ENCODE measurements at regions not wholly inside any gene's neighbourhood (a gene's known extent, or its start where the extent isn't known, plus 50 kb on each side); places are given as distances from the start of the nearest gene placed in this dataset.

GRCh38 chr9:87063871-87064270 lies 116.6 kb upstream of the GAS1 start:
- TF ChIP-seq EZH2 (IDR thresholded peaks at IDR 0.05; ENCODE audit: borderline replicate concordance, low read depth, low read length, severe bottlenecking) (no peak), GATA2 (IDR thresholded peaks at IDR 0.05; ENCODE audit: insufficient read depth, insufficient read length, low read depth, low read length) (no peak), POLR2A (IDR thresholded peaks at IDR 0.05; ENCODE audit: low read depth, low read length) (no peak), CTCF (IDR thresholded peaks at IDR 0.05; ENCODE audit: extremely low read depth in 1 of 2, insufficient read depth in 1 of 2, low read depth in 1 of 2, low read length in 2 of 2) (no peak), FOS (IDR thresholded peaks at IDR 0.05; ENCODE audit: borderline replicate concordance, insufficient read depth, low read length) (no peak), MYC (IDR thresholded peaks at IDR 0.05; ENCODE audit: low read depth, low read length) (no peak), MAX (IDR thresholded peaks at IDR 0.05; ENCODE audit: insufficient read depth, insufficient read length) (no peak), POLR2AphosphoS5 (IDR thresholded peaks at IDR 0.05; ENCODE audit: insufficient read depth, low read depth, low read length) (no peak), JUN (IDR thresholded peaks at IDR 0.05; ENCODE audit: borderline replicate concordance, insufficient read depth, insufficient read length, low read depth) (no peak)
- H4K20me1 ChIP-seq (replicated peaks; ENCODE audit: control insufficient read depth, extremely low read depth, insufficient read depth, low read length): no peaks in the 10 kb centered on the region
- H2AFZ ChIP-seq (ENCODE audit: low read depth, low read length): no peak overlapping the region
- no peak overlapping the region for H3K4me3 ChIP-seq (replicated peaks in 1 of 3; ENCODE audit: insufficient read depth in 1 of 3, low read depth in 1 of 3, low read length in 3 of 3)
- no peaks in the 10 kb centered on the region for H3K9me1 ChIP-seq (replicated peaks; ENCODE audit: control insufficient read depth, extremely low read depth, insufficient read depth, low read length)
- H3K4me1 ChIP-seq (ENCODE audit: control insufficient read depth, extremely low read depth, insufficient read depth, low read length): no peaks in the 10 kb centered on the region
- no peaks in the 10 kb centered on the region for H3K36me3 ChIP-seq (ENCODE audit: control insufficient read depth in 2 of 2, extremely low read depth in 1 of 2, insufficient read depth in 2 of 2, low read length in 2 of 2)
- H3K79me2 ChIP-seq (ENCODE audit: control insufficient read depth, insufficient read depth, low read length): no peaks in the 10 kb centered on the region
- intact Hi-C loops (cut with micrococcal nuclease) (no loop called here), dilution Hi-C loops (cut with MboI; ENCODE audit: extremely low pct_ligation_motif_present, low sequenced_read_pairs) (no loop called here)
- ChIA-PET CTCF (no interaction called here), POLR2A (no interaction called here)
- FAIRE-seq (no peak), DNase-seq (ENCODE audit: low read depth, low spot score) (no peak)
- H3K9ac ChIP-seq (replicated peaks; ENCODE audit: extremely low read depth, insufficient read depth, low read length): no peak overlapping the region
- no peak overlapping the region for H3K27ac ChIP-seq (ENCODE audit: insufficient read depth, low read depth, low read length)
- H3K4me2 ChIP-seq (ENCODE audit: insufficient read depth, low read length): no peak overlapping the region
- BruUV-seq (replicated peaks): no TSS peak
- H3K27me3 ChIP-seq (ENCODE audit: control insufficient read depth in 2 of 2, insufficient read depth in 2 of 2, low read length in 2 of 2): no peaks in the 10 kb centered on the region
- H3K9me3 ChIP-seq (replicated peaks; ENCODE audit: control insufficient read depth, insufficient read depth, low read length): no peaks in the 10 kb centered on the region

Measured in endothelial cell of umbilical vein (primary cell).